Renal cortical epithelial cell (primary cell): ENCODE measurements at regions not wholly inside any gene's neighbourhood (a gene's known extent, or its start where the extent isn't known, plus 50 kb on each side); places are given as distances from the start of the nearest gene placed in this dataset.

ENCODE experiments used
- DNase-seq: peaks from one replicate; pipeline ENCODE4 v3.0.0-alpha.2; 2011; ENCODE audit warnings: low read depth

- no peak for DNase-seq
Observed at GRCh38 chr10:10630281-10630680, 387.4 kb upstream of the CELF2 start.

GRCh38 chr10:10630782-10631181 is 386.9 kb upstream of the CELF2 start:
- no peak for DNase-seq

DNA sequence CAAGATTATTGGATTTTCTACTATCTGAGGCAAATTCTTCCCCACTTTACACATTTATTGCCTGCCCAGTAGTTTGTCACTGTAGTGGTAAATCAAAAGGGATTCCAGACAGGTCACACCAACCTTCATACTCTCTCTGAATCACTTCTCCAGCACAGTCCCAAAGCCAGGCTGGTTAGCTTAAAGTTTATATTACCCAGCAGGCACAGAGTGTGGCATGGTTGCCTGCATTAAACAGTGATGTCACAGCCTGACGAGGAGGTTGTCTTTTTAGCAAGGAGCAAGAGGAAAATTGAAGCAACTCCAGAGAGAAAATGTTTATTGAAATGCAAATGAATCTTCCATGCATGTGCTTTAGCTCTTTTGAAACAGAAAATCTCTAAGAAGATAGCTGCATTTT is 375.5 kb upstream of the CELF2 start:
- no peak for DNase-seq

DNA sequence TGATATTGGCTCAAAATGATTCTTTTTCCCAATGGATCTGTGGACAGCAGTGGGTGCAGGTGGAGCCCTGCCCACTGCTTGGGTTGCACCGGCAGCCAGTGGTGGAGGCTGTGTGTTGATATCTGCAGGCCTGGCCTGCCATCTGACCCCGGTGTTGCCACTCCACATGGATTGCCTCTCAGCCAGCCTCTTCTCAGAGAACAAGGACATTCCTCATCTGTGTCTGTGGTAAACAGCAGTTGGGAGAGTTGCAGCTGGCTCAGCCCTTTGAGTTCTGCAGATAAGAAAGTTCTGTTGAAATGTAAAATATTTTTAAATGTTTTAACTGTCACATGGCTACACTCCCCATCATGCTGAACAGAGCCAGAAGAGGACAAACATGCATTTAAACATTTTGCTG is 374.9 kb upstream of the CELF2 start:
- no peak for DNase-seq

GRCh38 chr10:10644008-10644646 is 373.5 kb upstream of the CELF2 start:
- DNase-seq = no peak

DNA sequence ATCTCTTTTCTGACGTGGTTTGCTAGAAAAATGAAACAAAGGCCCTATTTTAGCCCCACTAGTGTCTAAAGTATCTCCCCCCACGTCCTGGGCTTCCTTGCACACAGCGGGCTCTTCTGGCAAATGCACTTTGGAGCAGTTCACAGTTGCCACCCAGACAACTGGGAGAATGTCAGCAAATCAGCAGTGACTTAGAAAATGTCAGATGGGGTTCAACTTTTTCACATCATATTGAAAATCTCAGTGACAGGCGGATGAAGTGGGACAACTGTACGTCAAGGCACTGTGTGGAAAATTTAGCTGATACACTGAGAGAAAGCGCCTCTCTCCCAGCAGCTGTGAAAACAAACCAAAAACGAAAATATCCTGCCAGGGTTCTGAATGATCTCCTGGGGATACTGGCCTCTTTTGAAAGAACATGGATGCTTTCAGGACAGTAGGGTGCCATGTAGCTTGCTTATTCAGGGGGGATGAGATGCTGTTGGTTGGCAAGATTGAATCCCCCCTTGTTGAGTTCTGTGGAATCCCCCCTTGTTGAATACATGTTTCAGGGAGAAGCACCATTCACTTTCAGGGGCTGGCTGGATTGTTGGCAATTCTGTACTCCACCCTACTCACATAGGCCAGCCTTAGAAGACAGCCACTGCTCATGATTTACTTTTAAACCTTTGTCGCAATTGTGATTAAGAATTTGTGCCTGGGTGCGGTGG is 372.8 kb upstream of the CELF2 start:
- no peak for DNase-seq

GRCh38 chr10:10647331-10647730 is 370.3 kb upstream of the CELF2 start:
- DNase-seq = no peak

GRCh38 chr10:10657139-10657760 is 360.4 kb upstream of the CELF2 start:
- no peak for DNase-seq

DNA sequence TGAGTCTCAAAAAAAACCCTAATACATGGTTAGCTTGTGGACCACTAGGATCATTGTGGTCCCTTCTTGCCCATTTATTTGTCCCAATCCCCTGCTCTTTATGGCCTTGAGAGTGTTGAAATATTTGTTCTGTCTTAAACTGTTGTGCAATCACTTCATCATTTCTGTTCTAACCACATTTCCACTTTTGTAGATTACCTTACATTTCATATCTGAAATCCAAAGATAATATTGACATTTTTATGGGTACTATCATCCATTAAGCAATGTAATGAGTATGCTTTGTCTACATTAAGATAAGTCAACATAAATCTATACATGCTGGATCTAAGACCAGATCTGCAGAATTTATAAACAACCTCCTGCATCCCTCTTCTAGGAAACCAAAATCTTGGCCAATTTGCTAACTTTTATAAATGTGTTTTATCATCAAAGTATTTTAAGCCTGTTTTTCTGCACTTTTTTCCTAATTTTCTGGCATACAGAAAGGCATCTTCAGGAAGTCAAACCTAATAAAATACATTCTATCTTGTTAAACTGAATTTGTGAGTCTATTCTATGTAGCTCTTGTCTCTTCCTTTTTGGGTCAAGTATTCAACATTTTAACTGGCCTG is 359.4 kb upstream of the CELF2 start:
- DNase-seq = no peak

DNA sequence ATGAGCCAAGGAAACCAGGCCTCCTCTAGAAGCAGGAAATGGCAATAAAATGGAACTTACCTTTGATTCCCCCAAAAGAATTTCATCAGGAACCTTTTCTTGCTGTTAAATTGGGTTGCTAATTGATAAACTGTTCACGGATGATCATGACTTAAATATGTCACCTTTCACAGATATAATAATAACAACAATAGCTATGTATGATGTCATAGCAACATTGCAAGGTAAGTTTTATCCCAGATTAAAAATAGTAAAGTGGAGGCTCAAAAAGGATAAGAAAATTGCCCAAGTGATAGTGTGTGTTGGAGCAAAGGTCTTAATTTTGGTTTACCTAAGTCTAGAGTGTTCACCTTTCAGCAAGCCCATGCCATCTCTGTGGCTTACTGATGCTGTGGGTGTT is 357.6 kb upstream of the CELF2 start:
- no peak for DNase-seq

DNA sequence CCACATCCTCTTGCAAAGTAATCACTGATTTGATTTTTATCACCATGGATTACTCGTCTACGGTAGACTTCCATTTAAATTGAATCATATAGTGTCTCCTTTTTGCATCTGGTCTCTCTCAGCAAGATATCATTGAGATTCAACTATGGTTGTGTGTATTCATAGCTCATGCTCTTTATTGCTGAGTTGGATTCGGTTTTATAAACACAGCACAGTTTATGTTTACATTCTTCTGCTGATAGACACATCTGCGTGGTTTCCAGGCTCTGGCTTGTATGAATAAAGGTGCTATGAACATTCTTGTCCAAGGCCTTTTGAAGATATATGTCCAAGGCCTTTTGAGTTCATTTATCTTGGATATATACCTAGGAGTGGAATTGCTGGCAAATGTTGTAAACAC is 356.5 kb upstream of the CELF2 start:
- DNase-seq = no peak

DNA sequence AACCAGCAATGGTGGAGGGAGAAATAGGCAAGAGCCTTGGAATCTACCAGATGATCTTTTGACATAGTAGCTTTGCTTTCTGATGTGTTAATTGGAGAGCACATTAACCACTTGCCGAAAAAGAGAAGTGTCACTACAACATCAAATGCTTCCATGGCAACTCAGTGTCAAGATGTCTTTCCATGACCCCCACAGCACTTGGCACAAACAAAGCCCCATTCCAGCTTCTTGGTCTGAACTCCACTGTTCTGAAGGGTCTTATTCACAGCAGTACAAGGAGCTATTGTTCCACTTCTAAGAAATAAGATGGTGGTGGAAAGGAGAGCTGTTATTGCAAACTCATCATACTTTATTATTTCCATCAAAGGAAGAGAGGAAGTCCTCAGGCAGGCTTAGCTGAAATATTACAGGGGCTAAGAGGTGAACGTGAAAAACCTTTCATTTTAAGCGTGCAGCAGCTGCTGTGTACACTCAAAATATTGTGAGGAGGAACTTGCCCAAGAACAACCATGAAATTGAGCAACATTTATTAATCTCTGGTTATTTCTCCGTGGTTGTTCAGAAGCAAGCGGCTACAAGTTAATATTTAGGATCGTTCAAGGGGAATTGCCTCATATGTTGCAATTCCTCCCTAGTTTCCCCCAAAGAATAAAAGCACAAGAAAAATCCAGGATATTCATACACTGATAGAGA is 354.8 kb upstream of the CELF2 start:
- no peak for DNase-seq

GRCh38 chr10:10663622-10664021 is 354.1 kb upstream of the CELF2 start:
- DNase-seq = no peak

DNA sequence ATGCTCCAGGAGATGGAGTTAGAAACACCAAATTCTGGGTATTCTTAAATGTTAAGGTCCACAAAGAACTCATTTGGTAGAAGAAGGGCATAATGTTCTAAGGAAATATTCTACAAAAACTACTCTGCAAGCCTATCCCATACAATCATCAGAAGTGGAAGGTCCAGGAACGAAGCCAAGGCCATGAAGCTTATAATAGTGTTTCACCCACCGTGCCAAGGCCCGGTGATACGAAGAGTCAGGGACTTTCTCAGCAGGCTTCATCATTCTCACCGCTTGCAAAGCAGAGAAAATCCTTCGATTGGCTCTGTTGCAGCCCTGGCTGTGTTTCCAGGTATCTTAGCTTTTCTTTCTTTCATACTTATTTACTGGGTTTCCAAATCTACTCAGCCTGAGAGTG is 351.9 kb upstream of the CELF2 start:
- no peak for DNase-seq

DNA sequence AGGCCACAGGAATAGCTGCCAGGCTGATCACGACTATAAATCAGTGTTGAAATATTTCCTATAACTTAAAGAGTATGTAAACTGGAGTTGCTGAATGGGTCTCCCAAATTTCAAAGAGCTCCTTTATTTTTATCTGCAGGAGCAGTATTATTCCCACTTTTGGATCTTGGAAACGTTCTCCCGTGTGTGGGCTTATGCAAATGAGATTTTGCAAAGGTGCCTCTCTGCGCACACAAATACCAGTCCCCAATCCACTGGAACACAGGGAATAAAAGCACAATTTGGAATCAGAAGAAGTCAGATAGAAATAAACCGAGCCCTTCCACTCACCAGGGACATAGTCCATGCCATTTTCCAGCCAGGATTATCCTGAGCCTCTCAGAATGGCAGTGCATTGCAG is 350.2 kb upstream of the CELF2 start:
- DNase-seq = no peak

DNA sequence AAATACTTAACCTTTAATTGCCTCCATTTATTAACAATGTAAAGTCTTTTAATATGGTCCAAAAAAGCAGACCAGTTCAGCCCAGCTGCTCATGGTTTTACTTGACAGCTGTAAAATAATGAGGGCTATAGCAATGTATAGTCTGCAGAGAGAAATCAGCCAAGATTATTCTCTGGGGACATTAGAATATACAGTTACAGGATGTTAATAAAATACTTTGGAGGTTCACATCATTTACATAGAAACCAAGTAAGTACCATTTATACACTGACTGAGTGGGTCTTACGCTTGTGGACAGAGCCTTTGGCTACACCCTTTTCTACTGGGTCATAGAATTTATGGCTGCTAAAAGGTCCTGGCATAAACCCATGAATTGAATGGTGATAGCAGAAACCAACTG is 340.7 kb upstream of the CELF2 start:
- DNase-seq = no peak

GRCh38 chr10:10677479-10677878 is 340.2 kb upstream of the CELF2 start:
- peak; percentile 28 for DNase-seq

- DNase-seq = no peak
Observed at GRCh38 chr10:10680496-10680895, 337.2 kb upstream of the CELF2 start.

DNA sequence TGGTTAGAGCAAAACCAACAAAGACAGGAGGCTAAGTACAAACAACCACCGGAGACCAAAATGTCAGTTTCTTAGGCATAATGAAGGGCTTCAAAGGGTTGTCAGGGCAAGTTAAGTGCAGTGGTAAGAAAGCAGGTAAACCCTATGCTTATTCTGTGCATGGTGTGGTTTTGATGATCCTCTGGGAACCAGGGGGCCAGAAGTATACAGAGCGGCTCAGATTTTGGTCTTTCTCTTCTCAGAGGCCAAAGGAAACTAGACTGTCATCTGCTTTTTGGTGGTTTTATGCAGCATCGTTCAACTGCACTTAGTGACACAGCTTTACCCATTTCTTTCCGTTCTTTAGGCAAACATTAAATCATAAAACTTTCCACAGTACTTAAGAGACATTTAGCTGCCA is 332.7 kb upstream of the CELF2 start:
- no peak for DNase-seq

GRCh38 chr10:10685566-10685965 is 332.1 kb upstream of the CELF2 start:
- no peak for DNase-seq

DNA sequence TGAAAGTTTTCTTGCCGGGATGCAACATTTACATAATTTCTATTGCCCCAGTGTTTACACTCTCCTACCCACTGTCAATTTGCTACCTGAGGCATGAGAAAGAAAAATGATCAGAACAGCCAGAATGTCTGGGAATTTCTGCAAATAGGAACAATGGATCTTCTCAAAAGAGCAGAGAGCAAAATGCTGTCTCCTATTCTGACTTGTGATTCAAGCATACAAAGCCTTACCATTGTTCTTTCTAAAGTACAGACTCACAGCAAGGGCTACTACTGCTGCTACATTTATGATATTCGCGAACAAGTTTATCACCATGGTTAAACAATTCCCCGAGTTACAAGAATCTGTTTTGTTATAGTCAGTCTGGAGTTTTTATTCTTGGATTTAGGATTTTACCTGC is 329.9 kb upstream of the CELF2 start:
- DNase-seq = no peak

DNA sequence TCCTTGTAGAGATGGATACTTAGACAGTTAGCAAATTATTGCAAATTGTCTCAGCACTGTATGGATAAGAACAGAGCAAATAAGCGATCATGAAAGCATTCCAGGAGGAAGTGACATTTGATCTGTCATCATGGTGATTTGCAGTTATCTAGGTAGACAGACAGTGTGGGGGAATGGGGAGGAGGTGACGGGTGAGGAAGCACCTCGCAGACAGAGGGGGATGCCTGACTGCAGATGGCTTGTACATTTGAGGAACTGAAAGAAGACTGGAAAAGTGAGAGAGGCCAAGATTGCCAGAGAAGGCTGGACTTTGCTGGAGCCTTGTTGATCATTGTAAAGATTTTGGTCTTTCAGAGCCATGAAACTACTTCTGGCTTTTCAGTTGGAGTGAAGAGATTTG is 318.2 kb upstream of the CELF2 start:
- no peak for DNase-seq
